ENCODE measurements at regions not wholly inside any gene's neighbourhood (a gene's known extent, or its start where the extent isn't known, plus 50 kb on each side); places are given as distances from the start of the nearest gene placed in this dataset.

- TF ChIP-seq REST (IDR thresholded peaks at IDR 0.05; ENCODE audit: insufficient read depth in 1 of 2, low read depth in 2 of 2, low read length in 1 of 2) (no peak), TCF7L2 (IDR thresholded peaks at IDR 0.05; ENCODE audit: low read depth, low read length) (no peak), CTCF (IDR thresholded peaks at IDR 0.05) (no peak), SIN3A (IDR thresholded peaks at IDR 0.05; ENCODE audit: borderline replicate concordance, insufficient read depth, low read depth, low read length) (no peak), POLR2AphosphoS5 (IDR thresholded peaks at IDR 0.05; ENCODE audit: low read depth, low read length) (no peak)
Measured at GRCh38 chr6:166087852-166088251, 79.8 kb downstream of the TBXT start.

Measured in Panc1 (cell line).